GM21825 (cell line): ENCODE measurements at regions not wholly inside any gene's neighbourhood (a gene's known extent, or its start where the extent isn't known, plus 50 kb on each side); places are given as distances from the start of the nearest gene placed in this dataset.
"Not testable (repeated sequence)": the region's sequence is repeated elsewhere in the genome, so short reads cannot be mapped to it uniquely, and the experiment has no call there.

ENCODE experiments used
- ATAC-seq: cut with Tn5 transposase; IDR thresholded peaks from one replicate; pipeline ENCODE4 v1.9.1; 2021; ENCODE audit warnings: mild to moderate bottlenecking, moderate library complexity; ENCODE audit not compliant: unreplicated experiment

DNA sequence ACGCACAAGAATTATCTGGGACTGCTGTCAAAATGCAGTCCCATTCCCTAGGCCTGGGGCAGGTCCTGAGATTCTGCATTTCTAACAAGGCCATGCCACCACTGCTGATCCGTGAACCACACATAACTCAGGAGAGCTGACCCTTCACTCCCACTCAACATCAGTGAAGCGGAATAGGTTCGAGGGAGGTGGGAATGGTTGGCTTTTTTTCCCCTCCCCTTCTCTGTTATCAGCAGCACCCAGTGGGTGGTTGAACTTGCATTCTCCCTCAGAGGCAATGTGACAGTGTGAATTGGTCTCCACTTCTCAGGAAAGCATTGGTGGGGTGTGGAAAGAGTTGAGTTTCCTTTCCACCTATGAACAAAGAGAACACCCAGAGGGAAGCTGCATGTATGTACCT is 344.3 kb downstream of the GADD45G start:
- ATAC-seq: no peak

DNA sequence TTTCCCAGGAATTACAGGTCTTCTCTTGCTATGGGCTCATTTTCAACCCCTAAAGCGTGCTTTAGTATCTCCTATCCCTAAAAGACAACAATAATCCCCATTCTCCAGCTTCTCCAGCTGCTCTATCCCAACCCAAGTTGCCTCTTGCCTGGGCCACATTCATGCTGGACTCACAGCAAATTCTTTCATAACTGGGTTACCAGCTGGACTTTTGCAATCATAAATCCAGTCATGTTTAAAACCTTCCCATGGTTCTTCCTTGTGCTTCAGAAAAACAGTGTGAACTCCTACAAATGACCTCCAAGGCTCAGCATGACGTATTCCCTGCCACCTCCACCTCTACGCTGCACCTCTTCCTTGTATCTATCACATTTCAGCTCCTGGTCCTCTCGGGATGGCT is 346.9 kb downstream of the GADD45G start:
- ATAC-seq: no peak

DNA sequence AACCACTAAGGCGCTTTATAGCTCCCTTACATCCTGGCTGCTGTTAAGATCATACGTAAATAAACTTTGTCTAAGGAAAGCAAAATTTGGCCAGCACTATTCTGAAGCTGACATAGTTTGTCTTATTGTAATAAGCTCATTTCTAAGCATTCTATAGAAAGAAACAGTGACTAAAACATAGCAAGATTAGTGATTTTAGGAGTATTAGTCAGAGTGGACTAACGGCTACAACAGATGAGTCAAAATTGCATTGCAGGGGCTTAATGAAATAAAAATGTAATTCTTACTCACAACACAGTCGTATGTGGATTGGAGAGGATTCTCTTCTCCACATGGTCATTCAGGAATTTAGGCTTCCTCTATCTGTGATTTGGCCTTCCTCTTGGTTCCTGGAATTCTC is 347.6 kb downstream of the GADD45G start:
- no peak for ATAC-seq

DNA sequence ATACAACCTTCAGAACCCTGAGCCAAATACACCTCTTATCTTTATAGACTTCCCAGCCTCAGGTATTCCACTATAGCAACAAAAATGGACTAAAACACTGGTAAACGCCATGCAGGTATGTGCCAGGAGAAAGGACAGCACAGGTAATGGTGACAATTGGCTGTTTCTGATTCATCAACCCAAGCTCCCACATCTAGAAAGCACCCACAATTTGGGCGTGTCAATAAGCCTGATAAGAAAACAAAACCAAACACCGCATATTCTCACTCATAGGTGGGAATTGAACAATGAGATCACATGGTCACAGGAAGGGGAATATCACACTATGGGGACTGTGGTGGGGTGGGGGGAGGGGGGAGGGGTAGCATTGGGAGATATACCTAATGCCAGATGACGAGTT is 348.5 kb downstream of the GADD45G start:
- not testable (repeated sequence) for ATAC-seq

DNA sequence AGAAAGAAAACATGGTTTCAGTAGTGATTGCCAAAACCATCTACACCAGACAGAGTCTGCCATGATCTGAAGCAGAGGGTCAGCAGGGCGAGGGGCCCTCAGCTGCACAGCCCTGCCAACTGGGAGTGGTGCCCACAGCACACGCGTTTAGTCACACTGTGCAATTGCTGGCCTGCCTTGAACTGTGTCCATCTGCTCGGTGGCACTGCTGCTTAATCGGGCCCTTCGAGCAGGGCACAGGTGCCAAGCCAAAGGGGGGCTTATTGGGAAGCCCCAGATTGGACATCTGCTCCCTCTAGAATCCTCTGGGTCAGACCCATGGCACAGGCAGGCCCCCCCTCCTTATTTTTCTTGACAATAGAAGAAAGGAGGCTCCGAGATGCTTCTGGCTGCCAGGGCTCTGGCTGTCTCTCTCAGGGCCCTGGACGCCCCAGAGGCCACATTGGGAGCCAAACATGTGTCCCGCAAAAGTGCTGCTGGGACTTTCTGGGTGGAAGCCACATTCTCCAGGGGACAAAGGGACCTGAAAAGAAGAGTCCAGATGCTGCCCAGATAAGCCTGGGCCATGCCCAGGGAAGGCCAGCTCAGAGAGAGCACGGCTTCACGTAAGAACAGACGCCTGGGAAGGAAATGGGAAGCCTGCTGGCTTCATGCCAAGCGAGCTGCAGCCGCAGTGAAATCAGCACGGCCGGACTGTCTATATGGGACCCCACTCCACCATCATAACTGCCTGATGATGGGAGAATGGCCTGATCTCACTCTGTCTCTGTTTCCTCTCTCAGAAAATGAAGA is 349.2 kb downstream of the GADD45G start:
- ATAC-seq: no peak

DNA sequence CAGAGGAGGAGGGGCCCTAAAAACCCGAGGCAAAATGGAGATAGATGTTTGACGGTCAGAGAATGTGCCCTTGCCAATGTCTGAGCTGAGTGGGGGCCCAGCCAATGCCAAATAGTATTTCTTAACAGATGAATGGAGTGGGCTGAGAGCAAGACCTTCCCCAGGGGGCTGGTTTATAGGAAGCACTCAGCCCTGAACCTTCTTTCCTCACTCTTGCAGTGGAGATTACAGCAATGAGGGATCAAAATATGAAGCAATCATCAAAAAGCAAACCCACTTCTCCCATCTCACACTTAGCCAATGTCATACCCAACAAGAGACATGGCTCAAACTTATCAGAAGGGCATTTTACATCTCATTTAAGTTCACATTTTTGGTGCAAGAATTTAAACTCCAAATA is 350.3 kb downstream of the GADD45G start:
- ATAC-seq: no peak

DNA sequence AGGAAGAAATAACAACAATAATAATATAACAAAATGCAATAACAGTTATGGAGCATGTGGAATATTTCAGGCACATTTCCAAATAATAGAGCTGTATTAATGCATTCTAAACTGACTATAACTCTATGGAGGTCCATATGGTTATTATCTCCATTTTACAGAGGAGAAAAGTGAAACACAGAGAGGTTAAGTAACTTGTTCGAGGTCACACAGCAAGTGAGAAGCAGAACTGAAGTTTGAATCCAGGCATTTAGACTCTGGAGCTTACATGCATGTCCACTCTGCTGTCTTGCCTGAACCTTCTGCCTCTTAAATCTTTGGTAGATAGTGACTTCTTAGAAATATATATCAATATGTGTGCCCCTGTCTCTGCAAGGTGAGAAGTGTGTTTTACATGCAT is 350.8 kb downstream of the GADD45G start:
- no peak for ATAC-seq

DNA sequence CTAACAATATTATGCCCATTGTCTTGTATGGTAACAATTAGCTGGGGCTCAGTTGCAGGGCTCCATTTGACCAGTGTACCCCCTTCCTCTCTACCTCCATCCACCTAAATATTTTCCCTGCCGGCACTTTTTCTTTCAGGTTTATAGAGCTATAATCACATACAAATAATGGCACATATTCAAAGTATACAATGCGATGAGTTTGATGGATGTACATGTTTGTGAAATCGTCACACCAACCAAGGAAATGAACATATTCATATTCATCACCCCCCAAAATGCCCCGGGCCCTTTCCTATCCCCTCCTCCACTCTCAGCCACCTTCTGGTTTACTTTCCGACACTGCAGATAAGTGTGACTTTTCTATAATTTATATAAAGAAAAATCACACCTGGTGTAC is 351.5 kb downstream of the GADD45G start:
- no peak for ATAC-seq

DNA sequence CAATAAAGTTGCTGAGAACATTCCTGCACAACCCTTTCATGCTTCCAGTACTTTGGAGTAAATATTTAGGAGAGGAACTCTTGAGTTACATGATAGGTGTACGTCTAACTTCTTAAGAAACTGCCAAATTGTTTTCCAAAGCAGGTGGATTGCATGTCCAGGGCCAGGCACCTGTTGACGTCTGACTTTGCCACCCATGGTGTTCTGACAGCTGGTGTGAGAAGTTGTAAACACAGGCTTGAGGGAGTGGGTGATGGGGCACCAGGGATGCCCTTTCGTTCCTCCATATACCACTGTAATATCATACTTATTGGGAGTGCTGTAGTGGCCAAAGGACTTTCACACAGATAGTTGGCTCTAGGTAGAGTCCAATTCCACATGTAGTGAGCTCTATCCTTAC is 352.1 kb downstream of the GADD45G start:
- no peak for ATAC-seq

DNA sequence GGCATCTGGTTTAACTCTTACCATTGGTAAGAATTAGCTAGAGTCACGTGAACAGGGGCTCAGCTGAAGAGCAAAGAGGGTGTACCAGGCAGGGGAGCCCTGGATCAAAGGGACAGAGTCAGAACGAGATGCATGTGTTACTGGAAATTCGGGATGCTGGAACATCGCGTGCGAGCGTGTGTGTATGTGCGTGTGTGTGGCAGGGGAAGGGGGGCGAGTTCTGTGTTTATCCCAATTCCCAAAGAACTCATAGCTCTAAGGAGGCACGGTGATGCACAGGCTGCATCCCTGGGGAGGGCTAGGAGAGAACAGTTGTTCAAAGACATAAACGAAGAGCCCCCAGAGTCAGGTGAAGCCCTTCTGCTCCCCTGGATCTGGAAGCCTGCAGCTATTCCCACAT is 353.3 kb downstream of the GADD45G start:
- ATAC-seq: no peak

DNA sequence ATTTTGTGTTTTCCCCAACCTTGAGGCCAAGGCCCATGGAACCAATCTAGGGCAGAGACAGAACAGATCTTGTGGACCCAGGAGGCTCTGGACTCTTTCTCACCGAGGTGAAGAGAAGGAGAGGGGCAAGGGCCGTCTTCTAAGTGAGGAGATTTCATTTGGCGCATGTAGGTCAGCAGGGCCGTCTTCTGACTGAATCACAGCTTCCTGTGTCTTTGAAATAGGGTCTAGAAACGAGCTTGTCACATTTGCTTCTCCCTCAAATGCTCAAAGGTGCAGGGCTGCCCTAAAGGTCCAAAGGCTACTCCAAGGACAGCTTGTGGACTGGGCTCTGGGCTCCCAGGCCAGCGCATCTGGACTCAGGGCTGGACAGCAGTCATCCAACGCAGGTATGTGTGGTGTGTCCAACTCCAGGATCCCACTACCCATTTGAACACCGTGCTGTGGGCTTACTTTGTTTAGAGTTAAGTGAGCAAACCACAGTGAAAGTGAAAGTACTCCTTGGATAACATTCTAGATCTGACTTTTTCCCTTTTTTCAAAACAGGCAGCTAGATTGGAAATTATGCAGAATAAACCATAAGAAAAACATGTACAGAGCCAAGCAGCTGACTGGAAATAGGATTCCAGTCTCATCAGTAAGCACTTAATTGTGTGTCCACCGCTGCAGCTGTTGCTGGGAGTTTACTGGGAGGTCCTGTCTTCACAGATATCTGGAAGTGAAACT is 357.0 kb downstream of the GADD45G start:
- no peak for ATAC-seq

DNA sequence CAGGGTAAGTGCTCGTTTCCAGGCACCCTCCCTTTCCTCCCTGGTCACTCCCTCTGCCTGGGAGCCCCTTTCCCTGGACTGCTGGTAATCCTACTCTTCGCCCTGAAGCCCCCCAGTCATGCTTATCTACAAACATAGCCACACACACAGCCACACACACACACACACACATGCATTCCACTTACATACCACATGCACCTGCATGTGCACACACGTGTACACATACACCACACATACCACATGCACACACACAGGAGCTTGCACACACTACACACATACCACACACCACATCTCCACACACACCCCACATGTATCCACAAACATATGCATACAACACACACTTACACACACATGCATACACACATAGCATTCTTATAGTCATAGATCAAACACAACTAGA is 358.5 kb downstream of the GADD45G start:
- no peak for ATAC-seq

DNA sequence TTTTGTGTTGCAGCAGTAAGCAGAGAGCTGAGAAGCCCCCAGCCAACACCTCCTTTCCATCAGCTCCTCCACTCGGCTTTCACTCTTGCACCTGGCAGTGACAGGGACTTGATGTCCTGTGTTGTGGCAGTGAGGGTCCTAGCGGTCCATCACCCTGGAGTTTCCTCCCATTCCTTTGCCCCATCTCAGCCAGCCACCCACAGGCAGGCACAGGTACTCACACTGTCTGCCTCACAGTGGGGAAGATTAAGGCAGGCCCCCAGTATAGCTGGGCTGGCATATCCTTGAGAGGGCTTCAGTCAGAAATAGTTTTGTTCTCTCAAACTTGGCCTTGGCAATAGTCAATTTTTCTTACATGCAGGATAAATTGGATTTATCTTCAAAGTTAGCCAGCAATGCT is 362.7 kb downstream of the GADD45G start:
- ATAC-seq: no peak

DNA sequence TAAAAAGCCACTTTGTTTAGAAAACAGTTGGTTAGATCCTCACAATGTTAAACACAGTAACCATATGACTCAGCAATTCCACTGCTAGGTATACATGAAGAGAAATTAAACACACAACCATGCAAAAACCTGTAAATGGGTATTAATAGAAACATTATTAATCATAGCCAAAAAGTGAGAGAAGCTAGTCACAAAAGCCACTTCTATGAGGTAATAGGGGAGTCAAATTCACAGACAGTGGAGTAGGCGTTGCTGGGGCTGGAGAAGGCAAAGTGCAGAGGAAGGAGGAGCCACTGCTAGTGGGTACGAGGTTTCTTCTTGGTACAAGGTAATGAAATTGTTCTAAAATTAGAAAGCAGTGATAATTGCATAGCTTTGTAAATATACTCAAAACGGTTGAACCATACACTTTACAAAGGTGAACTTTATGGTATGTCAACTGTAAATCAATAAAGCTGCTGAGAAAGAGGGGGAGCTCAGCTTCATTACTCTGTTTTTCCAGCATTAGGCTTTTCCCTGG is 364.4 kb downstream of the GADD45G start:
- no peak for ATAC-seq

DNA sequence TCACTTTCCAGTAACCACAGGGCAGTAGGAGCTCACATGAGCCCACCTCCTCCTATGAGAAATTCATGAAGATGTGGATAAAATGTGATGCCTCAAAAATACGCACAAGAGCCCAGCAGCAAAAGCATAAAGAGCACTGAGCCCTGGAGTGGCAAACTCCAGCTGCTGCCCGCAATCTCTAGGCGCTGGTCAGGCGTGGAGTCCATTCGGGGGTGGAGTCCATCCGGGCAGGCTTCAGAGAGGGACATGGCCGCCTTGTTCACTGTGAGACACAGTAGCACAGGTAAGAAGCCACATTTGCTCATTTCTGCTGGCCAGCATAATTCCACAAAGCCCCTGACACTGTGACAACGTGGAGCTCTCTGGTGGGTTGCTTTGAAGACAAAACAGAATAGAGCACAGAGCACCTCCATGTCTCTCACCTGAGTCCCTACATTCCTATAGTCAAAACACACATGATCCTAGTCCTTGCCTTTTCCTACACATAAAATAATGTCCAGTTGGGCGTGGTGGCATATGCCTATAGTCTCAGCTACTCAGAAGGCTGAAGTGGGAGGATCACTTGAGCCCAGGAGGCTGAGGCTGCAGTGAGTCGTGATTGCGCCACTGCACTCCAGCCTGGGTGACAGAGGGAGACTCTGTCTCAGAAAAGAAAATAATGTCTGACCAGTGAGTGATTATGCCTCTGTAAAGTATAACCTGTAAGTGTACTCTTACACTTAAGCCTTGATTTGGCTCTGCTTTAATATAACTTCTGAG is 365.2 kb downstream of the GADD45G start:
- ATAC-seq: no peak

DNA sequence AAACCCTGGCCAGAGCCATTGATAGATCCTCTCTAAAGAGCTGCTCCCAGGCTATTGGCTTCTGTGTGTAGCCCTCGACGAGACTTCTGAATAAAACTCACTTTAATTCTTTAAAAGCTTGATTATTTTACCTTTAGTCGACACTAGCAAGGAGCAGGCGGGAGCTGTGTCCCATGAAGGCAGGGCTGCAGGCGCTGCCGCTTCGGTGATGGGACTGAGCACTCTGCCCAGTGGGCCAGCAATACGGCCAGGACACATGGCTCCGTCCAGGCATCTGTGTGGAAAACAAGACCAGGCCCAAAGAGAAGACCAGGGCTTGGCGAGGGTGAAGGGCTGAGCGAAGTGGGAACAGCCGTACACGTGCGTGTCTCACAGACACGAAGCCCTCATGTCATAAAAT is 365.9 kb downstream of the GADD45G start:
- no peak for ATAC-seq

DNA sequence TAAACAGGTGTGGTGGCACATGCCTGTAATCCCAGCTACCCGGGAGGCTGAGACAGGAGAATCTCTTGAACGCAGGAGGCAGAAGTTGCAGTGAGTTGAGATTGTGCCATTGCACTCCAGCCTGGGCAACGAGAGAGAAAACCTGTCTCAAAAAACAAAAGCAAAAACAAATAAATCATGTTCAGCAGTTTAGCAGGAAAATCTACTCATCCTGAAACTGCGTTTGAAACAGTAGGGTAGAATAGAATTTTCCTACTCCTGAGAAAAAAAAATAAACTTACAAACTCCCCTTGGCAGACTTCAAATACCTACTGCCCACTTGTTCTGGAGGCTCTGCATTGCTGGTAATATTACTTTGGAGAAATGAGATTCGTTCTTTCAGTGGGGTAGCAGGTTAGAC is 367.7 kb downstream of the GADD45G start:
- no peak for ATAC-seq

DNA sequence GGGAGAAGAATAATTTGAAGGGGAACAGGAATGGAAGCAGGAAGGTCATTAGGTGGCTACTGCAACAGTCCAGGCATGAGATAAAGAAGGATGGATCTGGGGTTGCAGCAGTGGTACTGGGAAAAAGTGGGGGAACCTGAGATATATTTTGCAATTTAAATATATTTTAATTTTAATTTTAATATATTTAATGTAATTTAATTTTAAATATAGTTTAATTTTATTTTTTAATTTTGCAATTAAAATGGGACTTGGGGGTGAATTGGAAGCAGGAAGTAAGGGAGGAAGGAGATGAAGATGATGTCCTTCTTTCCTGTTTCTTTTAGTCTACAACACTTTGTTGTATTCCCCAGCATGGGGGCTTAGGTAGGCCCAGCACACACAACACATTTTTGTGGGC is 369.8 kb downstream of the GADD45G start:
- no peak for ATAC-seq

DNA sequence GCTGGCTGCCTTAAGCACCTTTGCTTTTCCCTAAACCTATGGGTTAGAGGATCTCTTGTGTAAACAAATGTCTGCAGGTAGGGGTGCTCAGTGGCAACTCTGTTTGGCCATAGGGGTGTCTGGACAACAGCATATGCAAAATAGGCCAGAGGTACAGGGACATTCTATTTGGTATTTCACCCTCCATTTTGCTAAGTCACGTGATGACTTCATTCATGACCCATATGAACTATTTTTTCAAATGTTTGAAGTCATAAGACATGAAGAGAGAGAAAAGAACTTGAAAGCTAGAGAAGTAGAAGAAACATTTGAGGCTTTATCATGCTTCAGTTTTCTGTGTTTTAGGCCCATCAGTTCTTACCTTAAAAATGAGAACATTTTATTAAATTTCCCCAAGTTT is 370.2 kb downstream of the GADD45G start:
- ATAC-seq: no peak

DNA sequence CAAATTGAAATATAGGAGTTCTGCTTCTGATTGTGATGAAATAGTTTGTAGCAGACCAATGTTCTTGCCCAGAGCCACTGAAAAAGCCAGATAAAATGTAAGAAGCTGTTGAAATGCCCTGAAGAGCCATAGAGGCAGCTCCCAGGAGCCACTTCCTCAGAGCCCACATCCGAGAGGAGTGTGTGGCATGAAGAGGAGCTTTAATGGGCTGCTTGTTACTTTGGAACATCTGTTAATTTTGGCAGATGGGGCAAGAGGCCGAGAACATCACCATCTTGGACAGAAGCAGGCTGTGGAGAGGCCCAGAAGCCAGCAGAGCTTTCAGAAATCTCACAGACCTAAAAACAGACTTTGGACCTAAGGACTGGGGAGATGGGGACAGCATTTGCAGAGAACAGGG is 370.8 kb downstream of the GADD45G start:
- no peak for ATAC-seq

DNA sequence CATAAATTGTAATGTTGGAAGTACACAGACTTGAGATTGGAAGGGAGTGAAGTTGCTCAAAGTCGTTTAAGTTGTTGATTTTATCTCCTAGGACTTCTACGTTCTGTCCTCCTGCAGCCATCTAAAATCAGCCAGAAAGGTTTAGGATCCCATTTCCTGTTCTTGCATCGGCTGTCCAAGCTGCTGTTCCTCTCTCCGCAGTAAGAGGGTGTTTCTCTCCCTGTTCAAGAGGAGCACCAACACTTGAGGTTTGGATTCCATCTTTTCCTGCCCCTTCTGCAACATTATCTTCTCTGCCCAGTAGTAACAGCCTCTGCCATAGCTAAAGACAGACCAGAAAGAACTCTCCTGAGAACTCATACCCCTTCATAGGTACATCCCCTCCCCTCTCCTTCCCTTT is 373.4 kb downstream of the GADD45G start:
- ATAC-seq: no peak

DNA sequence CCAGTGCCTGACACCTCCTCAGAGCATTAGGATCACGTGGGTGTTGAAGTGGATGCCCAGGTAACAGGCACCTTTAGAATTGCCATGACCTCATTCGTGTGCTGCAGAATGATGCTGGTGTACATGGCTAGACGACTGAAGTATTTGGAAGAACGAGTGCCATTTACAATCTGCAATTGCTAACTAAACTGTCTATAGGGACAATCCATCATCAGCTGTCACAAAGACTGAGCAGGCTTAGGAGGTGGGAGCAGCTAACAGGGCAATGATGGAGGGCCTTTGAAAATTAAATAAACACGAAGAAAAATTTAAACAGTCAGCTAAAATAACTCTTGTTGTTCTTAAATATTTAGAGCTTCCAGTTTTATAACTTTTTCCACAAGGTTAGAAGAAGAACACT is 375.8 kb downstream of the GADD45G start:
- ATAC-seq: no peak
